ENCODE measurements at regions not wholly inside any gene's neighbourhood (a gene's known extent, or its start where the extent isn't known, plus 50 kb on each side); places are given as distances from the start of the nearest gene placed in this dataset.

- H3K4me3 Mint-ChIP-seq, result no peak overlapping the region
- no peaks in the 10 kb centered on the region for H3F3A ChIP-seq (replicated peaks; ENCODE audit: low read depth)
- ATAC-seq, result no peak
- peaks cover 8% of the 10 kb centered on the region; the same call in 2 of the 3 replicates for H3K4me1 Mint-ChIP-seq
- H3K36me3 ChIP-seq (ENCODE audit: insufficient read depth), result no peaks in the 10 kb centered on the region
- TF ChIP-seq CTCF (conservative IDR thresholded peaks at IDR 0.05; ENCODE audit: low read depth in 2 of 2) (no peak), CREB1 (CRISPR knock-in tag; IDR thresholded peaks at IDR 0.05; ENCODE audit: low read depth) (no peak), STAT1 (IDR thresholded peaks at IDR 0.05; ENCODE audit: unreplicated experiment) (no peak), REST (IDR thresholded peaks at IDR 0.05; ENCODE audit: unreplicated experiment) (no peak), EZH2 (IDR thresholded peaks at IDR 0.05; ENCODE audit: low read depth, unreplicated experiment) (no peak), EZH2phosphoT487 (IDR thresholded peaks at IDR 0.05; ENCODE audit: unreplicated experiment) (no peak)
- peaks cover 2% of the 10 kb centered on the region; the same call in 1 of the 3 replicates for H3K9me3 Mint-ChIP-seq
- no peaks in the 10 kb centered on the region for H4K20me1 ChIP-seq (replicated peaks; ENCODE audit: insufficient read depth)
- H3K27me3 Mint-ChIP-seq (ENCODE audit: insufficient read depth, low read depth, poor library complexity), result no peaks in the 10 kb centered on the region
- no peaks in the 10 kb centered on the region for H3K36me3 Mint-ChIP-seq (ENCODE audit: low read depth)
- H3K4me3 ChIP-seq, result no peak overlapping the region
- H3K27ac Mint-ChIP-seq, result no peak overlapping the region
- DNase-seq (ENCODE audit: low spot score), result no peak
- no peaks in the 10 kb centered on the region for H3K9me2 ChIP-seq (ENCODE audit: insufficient read depth)
- H3K4me2 ChIP-seq, result no peak overlapping the region
- H2AFZ ChIP-seq, result no peak overlapping the region
- no peaks in the 10 kb centered on the region for H3K27me3 ChIP-seq (ENCODE audit: insufficient read depth)
- H3K27ac ChIP-seq (ENCODE audit: low read depth), result no peak overlapping the region
- 0 out of 2 replicates have a peak, but pooled peaks cover 2% of the 10 kb centered on the region for H3K4me1 ChIP-seq (ENCODE audit: insufficient read depth)
- no peaks in the 10 kb centered on the region for H3K79me2 ChIP-seq (replicated peaks; ENCODE audit: insufficient read depth)
These were observed 165.4 kb upstream of the PWP1 start for GRCh38 chr12:107519906-107520859.

GRCh38 chr12:107521826-107522355 lies 163.7 kb upstream of the PWP1 start:
- Histone ChIP-seq H3K79me2 (replicated peaks; ENCODE audit: insufficient read depth) (no peaks in the 10 kb centered on the region), H3K27ac (ENCODE audit: low read depth) (no peak overlapping the region), H3K4me2 (no peak overlapping the region), H3K4me3 (no peak overlapping the region), H3K36me3 (ENCODE audit: insufficient read depth) (no peaks in the 10 kb centered on the region), H4K20me1 (replicated peaks; ENCODE audit: insufficient read depth) (no peaks in the 10 kb centered on the region), H3K27me3 (ENCODE audit: insufficient read depth) (no peaks in the 10 kb centered on the region), H3K9me2 (ENCODE audit: insufficient read depth) (no peaks in the 10 kb centered on the region), H3K4me1 (ENCODE audit: insufficient read depth) (0 out of 2 replicates have a peak, but pooled peaks cover 2% of the 10 kb centered on the region), H2AFZ (no peak overlapping the region), H3F3A (replicated peaks; ENCODE audit: low read depth) (no peaks in the 10 kb centered on the region)
- Mint-ChIP-seq H3K27ac (no peak overlapping the region; the same call in 1 of the 2 replicates), H3K4me3 (no peak overlapping the region), H3K27me3 (ENCODE audit: insufficient read depth, low read depth, poor library complexity) (no peaks in the 10 kb centered on the region), H3K9me3 (peaks cover 2% of the 10 kb centered on the region; the same call in 1 of the 3 replicates), H3K36me3 (ENCODE audit: low read depth) (no peaks in the 10 kb centered on the region), H3K4me1 (peaks cover 3% of the 10 kb centered on the region; the same call in 1 of the 3 replicates)
- DNase-seq (ENCODE audit: low spot score) (no peak), ATAC-seq (no peak)
- TF ChIP-seq ETS1 (IDR thresholded peaks at IDR 0.05), result no peak
- TF ChIP-seq POLR2AphosphoS5 (IDR thresholded peaks at IDR 0.05; ENCODE audit: low read depth), result no peak
- no peak for TF ChIP-seq EZH2phosphoT487 (IDR thresholded peaks at IDR 0.05; ENCODE audit: unreplicated experiment)
- no peak for TF ChIP-seq JUNB (IDR thresholded peaks at IDR 0.05; ENCODE audit: unreplicated experiment)
- TF ChIP-seq STAT1 (IDR thresholded peaks at IDR 0.05; ENCODE audit: unreplicated experiment), result no peak
- TF ChIP-seq CREB1 (CRISPR knock-in tag; IDR thresholded peaks at IDR 0.05; ENCODE audit: low read depth), result no peak
- no peak for TF ChIP-seq ZNF331 (CRISPR knock-in tag; IDR thresholded peaks at IDR 0.05; ENCODE audit: low read depth)
- TF ChIP-seq CTCF (conservative IDR thresholded peaks at IDR 0.05; ENCODE audit: low read depth in 2 of 2), result no peak
- TF ChIP-seq NANOG (IDR thresholded peaks at IDR 0.05; ENCODE audit: borderline replicate concordance), result no peak

Data from GM23338 (cell line).